GM18907 (cell line): ENCODE measurements at regions not wholly inside any gene's neighbourhood (a gene's known extent, or its start where the extent isn't known, plus 50 kb on each side); places are given as distances from the start of the nearest gene placed in this dataset.
"Not testable (repeated sequence)": the region's sequence is repeated elsewhere in the genome, so short reads cannot be mapped to it uniquely, and the experiment has no call there.

Source experiments
- ATAC-seq: cut with Tn5 transposase; IDR thresholded peaks from one replicate; pipeline ENCODE4 v1.9.1; 2021; ENCODE audit warnings: mild to moderate bottlenecking, moderate library complexity; ENCODE audit not compliant: unreplicated experiment

DNA sequence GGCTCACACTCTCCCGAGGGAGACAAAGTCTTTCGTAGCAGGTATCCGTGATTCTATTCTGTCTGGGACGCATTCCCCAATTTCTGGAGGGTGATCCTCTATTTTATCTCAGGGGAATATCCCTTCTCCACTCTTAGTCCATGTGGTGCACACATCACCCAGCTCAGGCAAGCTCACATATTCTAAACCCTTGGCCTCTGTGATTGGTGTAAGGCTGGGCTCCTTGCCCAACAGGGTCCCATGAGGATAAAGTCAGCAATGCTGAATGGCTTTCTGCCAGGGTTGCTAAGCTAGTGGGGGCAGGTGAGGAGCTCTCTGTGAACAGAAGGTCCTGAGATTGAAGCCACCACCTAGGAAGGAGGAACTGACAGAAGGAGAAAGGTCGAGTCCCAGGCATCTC is 137.2 kb downstream of the CDH26 start:
- no peak for ATAC-seq

GRCh38 chr20:60096166-60096565 is 137.9 kb downstream of the CDH26 start:
- no peak for ATAC-seq

DNA sequence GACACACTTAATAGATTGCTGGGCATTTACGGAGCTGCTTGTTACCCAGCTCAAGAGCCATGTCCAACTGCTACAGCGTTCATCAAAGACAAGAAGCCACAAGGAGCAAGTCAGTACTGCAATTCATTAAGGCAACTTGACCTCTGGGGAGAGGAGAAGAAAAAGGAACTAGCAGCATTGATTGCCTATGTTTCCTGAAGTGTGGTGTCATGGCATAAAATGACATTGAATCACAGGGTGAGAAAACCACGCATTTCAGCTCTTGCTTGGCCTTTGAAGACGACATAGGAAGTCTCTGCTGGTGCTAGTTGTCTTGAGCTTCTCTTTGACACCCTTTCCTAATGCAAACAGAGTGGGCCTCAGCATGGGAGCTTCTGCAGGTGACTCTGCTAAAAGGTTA is 139.1 kb downstream of the CDH26 start:
- ATAC-seq: no peak

DNA sequence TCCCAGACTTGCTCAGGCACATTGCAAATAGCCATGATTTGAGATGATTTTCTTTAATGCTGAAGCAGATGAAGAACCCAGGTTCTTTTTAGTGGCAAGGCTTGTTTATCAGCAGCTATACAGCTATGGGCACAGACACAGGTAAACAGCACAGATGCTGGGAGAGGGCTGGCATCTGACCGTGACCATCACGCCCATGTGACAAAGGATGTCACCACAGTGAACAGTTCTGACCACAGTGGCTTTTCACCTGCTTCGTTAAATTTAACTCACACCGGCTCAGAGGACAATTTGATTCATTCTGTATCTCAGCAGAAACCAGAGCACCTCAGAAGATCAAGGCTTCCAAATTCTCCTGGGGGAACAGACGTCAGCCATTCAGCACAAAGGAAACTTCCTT is 142.6 kb downstream of the CDH26 start:
- ATAC-seq: peak; percentile 83

- ATAC-seq: no peak
Measured at GRCh38 chr20:60101201-60101890, 143.1 kb downstream of the CDH26 start.

DNA sequence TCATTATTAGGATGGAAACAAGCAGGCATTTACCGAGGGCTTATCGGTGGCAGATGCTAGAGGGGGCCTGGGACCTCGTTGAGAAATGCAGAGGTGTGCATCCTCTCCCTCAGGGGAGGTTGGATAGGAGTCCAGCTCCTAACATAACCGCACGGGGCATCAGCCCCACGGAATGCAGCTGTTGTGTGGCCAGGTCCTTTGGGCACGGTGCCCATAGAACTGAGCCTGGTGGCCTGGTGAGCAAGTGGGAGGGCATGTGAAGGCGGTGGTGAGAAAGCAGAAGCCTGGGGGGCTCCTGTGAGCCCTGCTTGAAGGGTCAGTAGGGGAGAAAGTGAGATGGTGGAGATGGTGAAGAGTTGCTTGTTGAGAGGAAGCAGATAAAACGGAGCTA is 143.7 kb downstream of the CDH26 start:
- no peak for ATAC-seq

DNA sequence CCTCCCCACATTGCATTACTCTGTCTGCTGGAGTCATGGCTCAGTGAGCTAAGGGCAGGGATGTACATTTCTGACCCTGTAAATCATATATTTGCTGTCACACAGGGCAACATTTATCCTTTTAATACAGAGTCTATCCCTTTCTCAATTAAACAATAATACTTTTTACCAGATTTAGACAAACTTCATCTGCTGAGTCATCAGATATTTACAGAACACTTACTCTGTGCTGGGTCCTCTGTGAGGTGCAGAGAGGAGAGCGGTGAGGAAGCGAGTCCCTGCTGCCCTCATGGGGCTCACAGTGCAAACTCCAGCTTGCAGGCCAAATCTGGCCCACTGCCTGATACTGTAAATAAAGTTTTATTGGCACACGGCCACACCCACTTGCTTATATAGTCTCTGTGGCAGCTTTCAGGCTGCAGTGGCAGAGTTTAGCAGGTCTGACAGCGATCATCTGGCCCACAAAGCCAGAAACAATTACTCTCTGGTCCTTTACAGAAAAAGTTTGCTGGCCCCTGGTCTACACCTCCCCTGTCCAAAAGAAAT is 144.5 kb downstream of the CDH26 start:
- ATAC-seq: no peak

DNA sequence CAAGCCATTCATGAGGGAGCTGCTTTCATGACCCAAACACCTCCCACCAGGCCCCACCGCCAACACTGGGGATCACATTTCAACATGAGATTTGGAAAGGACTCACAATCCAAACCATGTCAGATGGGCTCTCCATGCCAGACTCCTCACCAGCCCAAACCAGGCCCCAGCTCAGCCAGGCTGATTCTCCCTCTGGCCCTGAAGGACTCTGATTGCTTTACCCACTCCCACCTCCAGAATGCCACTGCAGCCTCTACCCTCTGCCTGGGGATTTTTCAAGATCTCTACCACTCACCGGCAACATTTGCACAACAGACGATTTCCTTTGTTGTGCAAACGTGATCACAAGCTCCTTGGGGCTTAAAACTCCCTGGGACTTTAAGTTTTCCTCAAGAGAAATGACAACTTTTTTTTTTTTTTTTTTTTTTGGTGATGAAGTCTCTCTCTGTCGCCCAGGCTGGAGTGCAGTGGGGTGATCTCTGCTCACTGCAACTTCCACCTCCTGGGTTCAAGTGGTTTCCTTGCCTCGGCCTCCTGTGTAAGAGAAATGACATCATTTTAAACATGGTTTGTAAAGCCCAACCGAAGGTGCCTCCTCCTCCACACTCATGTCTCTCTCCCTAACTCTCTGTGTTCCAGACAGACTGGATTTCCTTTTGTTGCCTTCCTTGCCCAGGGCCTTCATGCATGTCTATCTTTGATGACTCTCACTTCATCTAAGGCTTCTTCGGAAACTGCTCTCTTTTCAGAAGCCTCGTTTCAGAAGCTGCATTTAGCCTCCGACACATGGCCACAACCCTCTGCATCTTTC is 147.0 kb downstream of the CDH26 start:
- ATAC-seq: no peak

GRCh38 chr20:60106186-60106585 is 148.0 kb downstream of the CDH26 start:
- ATAC-seq: not testable (repeated sequence)

DNA sequence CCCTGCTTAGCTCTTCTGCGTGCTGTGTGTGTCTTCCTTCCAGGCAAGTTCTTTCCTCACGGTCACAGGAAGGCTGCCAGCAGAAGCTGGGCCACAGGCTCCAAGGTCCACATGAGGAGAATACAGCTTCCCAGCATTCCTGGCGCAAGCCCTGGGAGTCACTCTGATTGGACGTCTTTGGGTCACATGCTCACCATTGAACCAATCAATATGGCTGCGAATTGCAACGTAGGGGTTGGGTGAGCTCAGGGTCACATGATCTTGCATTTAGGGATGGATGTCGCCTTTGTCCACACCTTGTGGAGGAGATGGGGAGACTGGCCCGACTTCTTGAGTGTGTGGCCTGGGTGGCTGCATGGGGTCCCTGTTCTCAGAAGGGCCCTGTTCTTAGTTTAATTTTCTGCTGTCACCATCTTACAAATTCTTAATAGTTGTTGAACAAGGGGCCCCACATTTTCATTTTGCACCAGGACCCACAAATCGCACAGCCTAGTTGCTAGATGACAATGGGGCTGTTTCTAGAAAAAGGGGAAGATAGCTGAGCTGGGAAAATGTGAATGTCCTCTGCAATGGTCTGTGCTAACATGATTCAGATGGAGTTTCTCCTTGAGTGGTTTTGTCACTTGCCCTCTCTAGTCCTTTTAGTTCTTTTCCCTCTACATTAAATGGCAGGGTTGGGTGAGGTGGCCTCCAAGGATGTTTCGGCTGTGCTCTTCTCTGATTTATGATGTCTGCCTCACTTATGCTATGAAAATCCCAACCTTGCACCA is 149.6 kb downstream of the CDH26 start:
- no peak for ATAC-seq

DNA sequence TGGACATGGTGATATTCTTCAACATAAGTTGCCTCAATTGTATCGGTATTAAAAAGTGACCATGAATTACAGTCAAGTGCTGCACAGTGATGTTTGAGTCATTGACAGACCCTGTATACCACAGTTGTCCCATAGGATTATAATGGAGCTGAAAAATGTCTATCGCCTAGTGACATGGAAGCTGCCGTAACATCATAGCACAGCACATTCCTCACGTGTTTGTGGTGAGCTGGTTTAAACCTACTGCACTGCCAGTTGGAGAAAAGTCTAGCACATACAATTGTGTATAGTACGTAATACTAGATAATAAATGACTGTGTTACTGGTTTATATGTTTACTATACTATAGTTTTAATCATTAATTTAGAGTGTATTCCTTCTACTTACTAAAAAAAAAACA is 150.2 kb downstream of the CDH26 start:
- ATAC-seq: no peak

DNA sequence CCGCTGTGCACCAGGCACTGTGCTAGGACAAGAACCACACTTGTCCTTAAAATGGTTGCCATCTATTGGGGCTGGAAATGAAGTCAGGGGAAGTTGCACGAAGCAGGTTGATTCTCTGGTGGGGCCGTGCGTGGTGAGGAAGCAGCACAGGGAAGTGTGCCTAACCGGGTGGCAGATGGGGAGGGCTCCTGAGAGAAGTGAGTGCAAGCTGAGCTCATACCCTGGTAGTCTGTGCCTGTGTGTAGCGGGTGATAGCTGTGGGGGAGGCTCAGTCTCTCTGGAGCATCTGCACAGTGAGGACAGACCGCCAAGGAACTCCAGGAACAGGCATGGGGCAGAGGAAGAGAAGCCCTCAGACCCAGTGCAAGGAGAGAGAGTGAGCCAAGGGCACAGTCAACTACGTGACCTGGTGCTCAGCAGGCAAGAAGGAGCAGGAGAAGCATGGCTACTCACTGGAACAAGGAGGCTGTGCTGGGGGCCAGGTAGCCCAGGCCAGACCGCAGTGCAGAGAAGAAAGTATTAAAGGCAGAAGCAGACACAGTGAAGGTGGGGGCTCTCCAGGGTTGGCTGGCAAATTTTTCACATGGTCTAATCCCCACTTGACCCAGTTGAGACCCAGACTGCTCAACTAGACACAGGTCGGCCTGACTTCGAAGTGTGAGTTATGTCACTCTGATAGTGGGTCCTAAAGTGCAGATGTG is 155.0 kb downstream of the CDH26 start:
- no peak for ATAC-seq

GRCh38 chr20:60113771-60114170 is 155.5 kb downstream of the CDH26 start:
- no peak for ATAC-seq

DNA sequence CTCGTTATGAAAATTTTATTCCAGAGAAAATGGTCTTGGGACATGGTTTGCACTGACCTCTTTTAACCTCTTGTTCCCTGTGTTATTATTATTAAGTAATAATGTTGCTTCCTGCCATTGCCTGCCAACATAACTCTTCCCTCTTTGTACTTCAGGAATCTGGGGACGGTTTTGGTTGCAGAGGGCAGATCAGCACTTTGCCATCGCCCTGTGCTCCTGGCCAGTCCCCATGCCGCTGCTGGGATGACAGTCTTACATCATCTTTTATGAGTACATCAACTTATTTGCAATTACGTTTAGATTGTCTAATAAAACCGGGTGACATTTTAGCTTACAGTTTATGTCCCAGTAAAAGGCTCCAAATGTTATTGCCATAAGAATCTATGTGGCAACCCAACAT is 157.2 kb downstream of the CDH26 start:
- ATAC-seq: no peak

GRCh38 chr20:60116128-60116909 is 158.1 kb downstream of the CDH26 start:
- ATAC-seq: no peak

- ATAC-seq: no peak
Measured at GRCh38 chr20:60117065-60117464, 158.8 kb downstream of the CDH26 start.

- no peak for ATAC-seq
Measured at GRCh38 chr20:60121903-60122302, 163.7 kb downstream of the CDH26 start.

DNA sequence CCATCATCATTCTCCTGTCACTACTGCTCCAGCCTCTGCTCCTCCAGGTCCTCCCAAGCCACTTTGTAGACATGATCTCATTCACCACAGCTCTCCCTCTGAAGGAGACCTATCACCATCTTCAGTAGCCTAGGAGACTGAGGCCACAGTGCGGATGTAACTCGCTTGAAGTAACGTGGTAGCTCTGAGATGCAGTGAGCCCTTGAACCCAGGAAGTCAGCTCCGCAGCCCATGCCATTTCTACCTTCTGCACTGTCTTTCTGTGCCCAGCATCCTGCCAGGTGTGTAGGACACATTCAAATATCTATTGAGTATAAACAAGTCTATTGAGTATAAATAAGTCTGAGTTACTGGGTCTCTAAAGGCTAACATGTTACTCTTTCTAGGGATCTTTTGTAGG is 164.4 kb downstream of the CDH26 start:
- no peak for ATAC-seq

DNA sequence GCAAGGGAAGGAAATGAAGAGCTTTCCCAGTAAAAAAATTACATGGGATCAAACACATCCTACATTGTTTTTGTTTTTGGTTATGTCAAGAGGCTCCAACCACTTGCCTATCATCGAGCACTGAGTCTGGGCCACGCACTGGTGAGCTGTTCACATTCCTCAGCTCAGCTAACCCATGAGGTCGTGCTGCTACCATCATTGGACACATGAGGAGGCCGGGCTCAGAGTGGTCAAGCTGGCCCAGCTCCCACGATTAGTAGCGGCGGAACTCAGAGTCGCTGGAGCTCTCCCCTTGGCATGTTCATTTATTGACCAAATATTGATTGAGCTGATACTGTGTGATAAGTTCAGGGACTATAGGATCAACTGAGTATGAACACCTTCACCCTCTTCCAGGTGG is 164.9 kb downstream of the CDH26 start:
- ATAC-seq: no peak

DNA sequence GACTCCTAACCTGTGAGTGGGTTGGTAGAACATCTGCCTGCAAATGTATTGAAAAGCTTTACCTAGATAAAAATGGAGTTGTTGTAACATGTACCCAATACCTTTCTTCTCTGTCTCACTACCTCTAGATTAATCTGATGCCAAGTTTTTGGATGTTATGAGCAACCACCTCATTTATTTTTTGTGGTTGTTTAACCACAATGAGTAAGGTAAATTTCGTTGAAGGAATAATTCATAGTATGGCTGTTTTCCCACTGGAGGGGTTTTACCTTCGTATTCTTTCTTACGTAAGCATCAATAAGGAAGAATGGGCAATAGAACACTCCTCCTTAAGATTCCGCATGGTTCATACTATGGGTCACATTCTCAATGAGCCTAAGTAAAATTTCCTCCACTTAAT is 165.4 kb downstream of the CDH26 start:
- ATAC-seq: no peak
